AG08395 (cell line): ENCODE measurements at regions not wholly inside any gene's neighbourhood (a gene's known extent, or its start where the extent isn't known, plus 50 kb on each side); places are given as distances from the start of the nearest gene placed in this dataset.
"Not testable (repeated sequence)": the region's sequence is repeated elsewhere in the genome, so short reads cannot be mapped to it uniquely, and the experiment has no call there.

ENCODE experiments used
- DNase-seq: peaks from one replicate; pipeline ENCODE4 v3.0.0; 2012; ENCODE audit warnings: mixed read lengths, low spot score

DNA sequence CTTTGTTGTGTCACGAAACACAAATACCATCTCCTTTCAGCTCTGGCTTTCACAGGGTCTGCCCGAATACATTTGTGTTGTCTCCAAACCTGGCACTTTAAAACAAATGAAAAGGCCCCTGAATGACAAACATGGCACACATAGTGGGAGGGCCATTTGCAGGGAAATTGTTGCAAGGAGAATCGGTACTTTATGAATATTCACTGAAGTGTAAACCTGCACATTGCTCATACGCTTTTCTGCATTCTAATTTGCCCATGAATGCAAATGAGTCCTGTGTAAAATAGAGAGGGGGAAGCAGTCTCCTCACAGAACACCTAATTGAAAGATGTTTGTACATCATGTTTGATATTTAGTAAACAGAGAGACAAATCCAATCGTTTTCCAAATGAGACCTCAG is 82.7 kb upstream of the PCDH8 start:
- no peak for DNase-seq

DNA sequence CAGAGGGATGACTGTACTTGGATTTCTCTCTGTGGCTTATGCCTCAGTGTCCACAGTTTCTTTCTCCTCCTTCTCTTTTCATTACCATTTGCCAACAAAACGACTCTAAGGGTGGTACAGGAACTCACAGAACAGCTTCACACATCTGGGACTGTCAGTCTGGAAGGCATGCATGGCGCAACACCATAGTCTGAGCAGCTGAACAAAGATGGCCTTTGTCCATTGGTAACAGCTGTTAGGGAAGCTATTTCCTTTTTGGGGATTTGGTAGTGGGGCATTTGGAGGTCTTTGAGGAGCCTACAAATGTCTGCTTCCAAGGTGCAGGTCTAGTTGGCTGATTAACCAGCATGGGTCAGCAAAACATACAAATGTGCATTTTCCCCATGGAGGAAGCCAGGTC is 81.4 kb upstream of the PCDH8 start:
- no peak for DNase-seq

DNA sequence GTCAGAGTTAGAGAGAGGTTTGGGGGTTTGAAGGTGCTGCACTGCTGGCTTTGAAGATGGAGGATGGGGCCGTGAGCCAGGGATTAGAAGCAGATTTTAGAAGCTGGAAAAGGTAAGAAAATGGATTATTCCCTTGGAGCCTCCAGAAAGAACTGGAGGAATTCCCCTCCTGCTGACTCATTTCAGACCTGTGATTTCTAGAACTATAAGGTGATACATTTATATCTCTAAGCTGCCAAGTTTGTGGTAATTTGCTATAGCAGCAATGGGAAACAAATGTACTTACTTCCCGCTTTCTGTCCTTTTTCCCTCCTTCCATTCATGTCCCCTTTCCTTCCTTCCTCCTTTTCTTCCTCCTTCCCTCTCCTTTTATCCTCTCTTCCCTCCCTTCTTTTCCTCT is 78.5 kb upstream of the PCDH8 start:
- DNase-seq = no peak

DNA sequence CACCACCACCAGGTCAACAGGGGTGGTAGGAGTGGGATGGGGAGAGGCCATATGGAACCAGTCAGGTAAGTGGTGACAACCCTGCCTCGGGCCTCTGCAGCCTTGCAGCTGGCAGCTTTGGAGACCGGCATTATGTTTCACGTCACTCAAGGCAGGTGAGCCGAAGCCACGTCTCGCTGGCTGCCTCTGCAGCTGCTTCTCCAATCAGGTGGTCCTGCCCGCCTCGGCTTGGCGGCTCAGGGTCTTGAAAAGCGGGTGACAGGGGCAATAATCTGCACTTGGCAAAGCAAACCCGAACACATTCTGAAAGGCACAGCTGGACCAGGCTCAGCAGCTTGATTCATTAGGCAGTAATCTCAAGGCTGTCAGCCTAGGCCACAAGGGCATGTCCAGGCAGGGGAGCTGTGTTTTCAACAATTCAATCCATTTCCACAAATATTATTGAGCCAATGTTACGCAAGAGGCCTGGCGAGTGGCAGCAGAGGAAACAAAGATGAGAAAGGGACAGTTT is 77.4 kb upstream of the PCDH8 start:
- no peak for DNase-seq

DNA sequence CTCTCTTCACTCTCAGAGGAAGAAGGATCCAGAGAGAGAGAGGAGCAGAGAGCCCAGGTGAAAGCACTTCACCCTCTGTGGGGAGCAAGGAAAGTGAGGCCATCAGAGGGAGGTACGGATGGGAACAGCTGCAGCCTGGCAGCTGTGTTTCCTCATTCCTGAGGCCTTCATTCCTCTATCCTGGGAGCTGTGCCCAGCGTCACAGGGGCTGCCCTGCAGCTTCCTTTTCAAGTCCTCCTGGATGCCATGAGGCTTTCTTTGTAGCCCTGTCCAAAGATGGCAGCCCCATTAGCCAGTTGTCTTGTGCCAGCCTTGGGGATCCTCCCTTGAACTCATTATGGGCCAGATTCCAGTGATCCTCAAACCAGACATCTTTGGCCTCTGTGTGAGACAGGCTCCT is 76.8 kb upstream of the PCDH8 start:
- DNase-seq = no peak

DNA sequence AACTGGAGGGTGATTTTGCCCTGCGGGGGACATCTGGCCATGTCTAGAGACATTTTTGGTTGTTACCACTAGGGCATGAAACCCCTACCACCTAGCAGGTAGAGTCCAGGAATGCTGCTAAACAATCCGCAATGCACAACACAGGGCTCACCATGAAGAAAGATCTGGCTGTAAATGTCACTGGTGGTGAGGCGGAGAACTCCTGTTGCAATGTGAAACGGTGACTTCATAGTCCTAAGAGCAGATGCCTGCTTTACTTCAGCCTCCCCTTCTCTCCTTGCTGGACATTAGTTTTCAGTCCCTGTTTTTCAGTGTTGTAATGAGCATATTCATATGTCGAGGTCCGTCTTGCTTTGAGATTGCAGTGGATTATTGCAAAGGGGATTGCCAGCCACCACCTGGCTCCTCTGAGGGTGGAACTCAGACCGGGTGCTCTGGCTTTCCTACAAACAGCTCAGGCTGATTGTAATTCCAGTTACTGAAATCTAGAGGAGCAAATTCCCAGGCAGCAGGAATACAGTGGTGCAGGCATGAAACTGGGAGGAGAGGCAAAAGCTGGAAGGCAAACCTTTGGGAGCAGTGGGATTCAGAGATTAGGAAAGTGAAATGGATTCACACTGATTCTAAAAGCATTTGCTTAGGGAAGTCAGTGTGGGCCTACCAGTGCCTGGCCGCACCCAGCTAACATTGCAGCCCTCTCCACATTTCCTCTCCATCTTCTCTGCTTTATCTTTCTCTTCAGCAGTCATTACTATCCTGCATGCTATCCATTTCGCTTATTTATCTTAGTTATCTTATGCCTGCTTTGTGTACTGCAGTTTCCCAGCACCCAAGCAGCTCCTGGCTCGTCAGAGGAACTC is 76.1 kb upstream of the PCDH8 start:
- DNase-seq = no peak

DNA sequence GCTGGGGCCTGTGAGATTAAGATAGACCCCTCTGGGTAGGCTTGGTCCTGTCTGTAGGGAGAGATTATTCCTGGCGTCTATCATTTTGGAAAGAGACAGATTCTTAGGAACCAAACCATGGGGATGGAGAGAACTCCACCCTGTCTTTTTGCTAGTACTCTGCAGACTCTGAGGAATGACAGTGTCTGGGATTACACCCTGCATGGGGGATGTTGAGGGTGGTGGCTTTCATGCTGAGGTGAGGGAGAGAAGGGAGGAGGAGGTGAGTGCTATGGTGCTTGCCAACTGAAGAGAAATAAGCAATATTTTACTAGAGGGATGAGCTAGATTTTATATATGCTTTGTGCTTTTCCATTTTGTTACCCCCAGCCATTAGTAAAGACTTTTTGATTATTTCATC is 74.5 kb upstream of the PCDH8 start:
- DNase-seq = no peak

DNA sequence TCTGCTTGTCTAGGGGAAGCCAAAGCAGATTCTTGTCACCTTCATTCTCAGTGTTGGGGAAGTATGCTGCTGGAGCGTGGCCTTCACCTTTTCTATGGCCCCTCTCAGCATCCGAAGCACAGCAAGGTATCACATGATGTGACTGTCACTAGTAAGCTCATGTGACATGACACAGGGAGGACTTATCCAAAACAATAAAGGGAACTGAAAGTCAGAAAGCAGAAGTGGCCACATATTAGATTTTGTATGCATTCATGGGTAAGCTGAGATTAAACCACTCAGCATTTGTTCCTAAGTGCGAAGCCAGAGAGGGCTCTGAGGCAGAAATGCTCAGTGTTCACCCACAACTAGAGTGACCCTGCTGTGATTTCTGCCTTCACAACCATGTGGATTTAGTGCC is 72.8 kb upstream of the PCDH8 start:
- DNase-seq = no peak

DNA sequence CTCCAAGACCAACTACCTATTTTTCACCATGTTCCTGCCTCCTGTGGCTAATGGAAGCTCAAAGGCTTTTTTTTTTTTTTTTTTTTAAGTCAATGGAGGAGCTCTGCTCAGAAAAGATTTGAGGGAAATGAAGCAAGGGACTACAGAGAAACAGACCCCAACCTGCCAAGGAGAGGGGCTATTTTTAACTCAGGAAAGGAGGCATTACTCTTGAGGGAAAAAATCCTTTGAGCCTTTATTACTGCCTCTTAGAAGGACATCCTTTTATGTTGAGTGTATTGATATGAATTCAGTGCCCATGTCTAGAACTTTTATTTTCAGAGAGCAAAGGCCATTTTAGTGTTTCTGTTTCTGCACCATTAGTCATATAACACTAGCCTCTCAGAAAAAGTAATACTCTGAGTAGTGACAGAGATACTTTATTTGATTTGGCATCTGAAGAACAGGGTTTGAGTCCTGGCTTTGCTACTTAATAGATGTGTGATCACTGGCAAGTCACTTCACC is 68.1 kb upstream of the PCDH8 start:
- DNase-seq = no peak

DNA sequence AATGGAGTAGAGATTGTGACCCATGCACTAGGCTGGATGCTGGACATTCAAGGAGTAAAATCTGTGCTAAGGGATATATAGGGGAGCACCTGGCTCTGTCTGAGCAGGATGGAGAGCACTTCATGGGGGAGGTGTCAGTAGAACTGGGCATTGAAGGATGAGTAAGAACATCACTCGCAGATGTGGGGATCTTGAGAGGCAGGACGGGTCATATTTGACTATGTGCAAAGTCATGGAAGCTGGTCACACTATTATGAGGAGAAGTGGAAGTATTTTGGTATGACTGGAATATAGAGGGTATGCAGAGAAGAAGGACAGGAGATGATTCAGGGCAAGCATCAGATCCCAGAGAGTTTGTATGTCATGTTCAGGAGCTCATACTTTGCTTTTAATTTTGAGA is 62.9 kb upstream of the PCDH8 start:
- no peak for DNase-seq

DNA sequence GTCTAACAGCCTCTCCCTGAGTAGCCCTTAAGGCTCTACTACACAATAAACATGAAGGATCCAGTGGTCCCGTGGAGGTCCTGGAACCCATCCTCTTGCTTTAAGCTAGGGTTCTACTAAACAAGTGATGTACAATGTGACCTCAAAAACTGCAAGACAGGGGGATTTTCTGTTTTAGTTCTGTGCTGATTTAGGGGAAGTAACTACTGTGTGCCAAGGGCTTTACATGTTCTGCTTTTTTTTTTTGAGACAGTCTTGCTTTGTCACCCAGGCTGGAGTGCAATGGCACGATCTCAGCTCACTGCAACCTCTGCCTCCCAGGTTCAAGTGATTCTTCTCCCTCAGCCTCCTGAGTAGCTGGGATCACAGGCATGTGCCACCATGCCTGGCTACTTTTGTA is 61.9 kb upstream of the PCDH8 start:
- DNase-seq = not testable (repeated sequence)

DNA sequence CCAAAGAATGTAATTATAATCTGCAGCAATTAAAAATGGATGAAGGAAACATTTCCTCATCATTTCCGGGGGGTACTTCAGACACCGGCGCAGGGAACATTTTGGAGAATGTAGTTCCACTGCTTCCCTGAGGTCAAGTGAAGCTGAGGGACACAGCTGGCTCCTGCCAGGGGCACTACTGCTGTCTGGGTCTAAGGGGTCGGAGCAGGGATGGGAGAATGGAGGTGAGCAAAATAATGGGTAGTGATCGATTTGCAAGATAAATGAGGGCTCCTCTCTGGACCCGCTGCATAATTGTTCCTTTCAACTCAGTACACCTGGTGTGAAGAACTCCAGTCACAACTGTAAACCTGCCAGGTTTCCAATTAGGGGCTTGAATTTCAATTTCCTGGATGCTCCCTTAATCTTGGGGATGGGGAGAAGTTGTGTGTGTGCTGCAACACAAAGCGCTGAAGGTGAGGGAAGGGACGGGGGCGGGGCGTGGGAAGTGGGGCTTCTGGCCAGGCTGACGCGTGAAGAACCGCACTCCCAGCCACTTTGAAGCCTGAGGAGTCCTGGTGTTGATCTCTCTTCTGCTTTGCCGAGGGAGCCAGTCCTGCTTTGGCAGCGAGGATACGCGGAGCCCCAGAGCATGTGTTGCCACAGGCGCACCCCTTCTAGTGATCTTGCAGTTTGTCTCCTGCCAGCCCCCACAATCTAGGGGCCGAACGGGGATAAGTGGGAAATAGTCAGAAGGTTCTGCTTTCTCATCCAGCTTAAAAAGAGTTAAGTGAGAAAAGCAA is 57.9 kb upstream of the PCDH8 start:
- no peak for DNase-seq

DNA sequence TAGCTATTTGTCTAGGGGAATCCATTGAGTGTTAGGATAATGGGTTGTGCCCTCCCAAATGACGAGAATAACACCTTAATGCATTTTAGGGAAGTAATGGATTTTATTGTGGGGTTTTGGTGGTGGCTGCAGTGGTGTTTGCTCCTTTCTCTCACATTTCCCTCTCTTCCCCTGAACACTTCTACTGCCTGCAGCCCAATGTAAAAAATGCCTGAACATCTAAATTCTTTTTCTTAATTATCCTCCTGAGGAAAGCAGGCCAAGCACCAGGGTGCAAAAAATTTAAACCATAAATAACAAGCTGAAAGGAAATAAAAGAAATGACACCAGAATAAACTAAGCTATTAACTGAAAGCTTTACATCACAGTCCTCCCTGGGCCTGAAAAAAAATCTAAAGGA is 57.3 kb upstream of the PCDH8 start:
- no peak for DNase-seq

DNA sequence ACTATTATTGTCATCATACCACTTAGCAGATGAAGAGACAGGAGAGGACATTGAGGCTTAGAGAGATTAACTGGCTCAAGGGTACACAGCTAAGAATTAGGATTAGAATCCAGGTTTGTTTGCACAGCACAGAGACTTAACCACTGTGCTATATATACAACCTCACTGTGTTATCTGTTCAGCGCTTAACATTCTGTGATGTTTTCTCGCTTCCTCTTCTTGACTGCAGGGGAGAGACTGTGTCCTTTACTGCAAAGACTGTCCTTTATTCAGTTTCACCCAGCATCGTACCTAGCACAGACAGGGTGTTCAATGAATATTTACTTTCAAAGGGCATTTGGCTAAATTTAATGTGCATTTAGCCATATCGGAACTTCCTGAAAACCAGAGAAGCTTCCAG is 54.9 kb upstream of the PCDH8 start:
- DNase-seq = no peak

DNA sequence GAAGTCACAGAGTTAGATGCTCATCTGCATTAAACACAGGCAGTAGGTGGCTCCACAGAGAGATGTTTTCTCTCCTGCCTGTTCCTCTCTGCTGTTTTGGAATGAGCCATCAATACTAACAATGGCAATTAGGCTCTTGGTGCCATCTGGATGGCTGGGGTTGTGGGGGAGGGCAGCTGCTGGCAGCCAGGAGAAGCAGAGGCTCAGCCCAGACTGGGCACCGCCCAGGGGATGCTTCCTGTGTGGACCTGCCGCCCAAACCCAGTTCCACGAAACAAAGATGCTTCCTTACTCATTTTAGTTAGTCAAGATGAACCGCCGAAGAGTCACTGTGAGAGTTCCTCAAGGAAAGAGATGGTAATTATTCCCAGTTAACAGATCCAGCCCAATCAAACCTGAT is 50.8 kb upstream of the PCDH8 start:
- DNase-seq = no peak
